HG03064 (cell line): ENCODE measurements at regions not wholly inside any gene's neighbourhood (a gene's known extent, or its start where the extent isn't known, plus 50 kb on each side); places are given as distances from the start of the nearest gene placed in this dataset.
"Not testable (repeated sequence)": the region's sequence is repeated elsewhere in the genome, so short reads cannot be mapped to it uniquely, and the experiment has no call there.

ENCODE experiments used
- ATAC-seq: cut with Tn5 transposase; IDR thresholded peaks from one replicate; pipeline ENCODE4 v1.9.1; 2021; ENCODE audit warnings: low read depth; ENCODE audit not compliant: unreplicated experiment

DNA sequence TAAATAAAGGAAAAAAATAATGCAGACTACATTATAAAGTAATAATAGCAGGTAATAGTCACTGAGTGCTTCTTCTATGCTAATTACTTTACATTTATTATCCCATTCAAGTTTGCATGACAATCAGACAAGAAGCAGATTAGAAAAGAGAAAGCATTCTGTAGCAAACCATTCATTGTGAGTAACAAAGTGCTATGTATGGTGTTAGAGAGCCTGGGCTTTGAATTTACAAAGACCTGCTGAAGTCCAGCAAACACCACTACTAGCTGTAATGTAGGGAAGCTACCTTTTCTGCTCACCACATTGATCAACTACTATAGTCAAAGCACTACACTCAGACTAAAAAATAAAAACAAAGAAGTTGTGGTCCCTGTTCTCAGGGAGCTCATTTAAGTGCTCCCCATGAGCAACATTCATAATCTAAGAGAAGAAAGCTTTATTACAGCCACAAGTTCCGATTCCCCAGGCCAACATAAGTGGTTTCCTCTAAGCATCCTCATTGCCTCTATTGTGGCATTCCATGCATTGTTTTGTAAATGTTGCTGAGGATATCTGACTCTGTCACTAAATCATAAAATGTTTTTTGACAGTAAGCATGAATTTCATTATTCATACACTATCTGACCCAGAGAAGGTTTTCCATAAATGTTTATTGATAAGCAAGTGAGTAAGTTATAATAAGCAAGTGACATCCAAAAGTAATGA lies 108.5 kb downstream of the FOXD4L6 start:
- ATAC-seq, result not testable (repeated sequence)

DNA sequence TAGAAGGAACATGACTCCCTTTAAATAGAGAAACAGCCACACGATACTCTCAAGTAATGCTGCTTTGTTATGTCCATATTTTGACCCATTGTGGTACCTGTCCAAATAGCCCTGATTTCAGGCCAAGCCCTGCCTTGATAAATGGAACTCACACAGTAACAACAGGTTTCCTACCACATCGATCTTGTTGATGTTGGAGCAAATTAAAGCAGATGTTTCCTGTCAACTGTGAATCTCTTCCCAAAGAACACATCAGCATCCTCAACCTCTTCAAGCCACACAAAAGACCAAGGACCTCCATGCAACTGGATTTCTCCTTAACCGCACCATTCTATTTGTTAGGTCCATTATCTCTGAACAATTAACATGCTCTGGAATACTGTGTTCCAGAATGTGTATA lies 109.5 kb downstream of the FOXD4L6 start:
- not testable (repeated sequence) for ATAC-seq

DNA sequence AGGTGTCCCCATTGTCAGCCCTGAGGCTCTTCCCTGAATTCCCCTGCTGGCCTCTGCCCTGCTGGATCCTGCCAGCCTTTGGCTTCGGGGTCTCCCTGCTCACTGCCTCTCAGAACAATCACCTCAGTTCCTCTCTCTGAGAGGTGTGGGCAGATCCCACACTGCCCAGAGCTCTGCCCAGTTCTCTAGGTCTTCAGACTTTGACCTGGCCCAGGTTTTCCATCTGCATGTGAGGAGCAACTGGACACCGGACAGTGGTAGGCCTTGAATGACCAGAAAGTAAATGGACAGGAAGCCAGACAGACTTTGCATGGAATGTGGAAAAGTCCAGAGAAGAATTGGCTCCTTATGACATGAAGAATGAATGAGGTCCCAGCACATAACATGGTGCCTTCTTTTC lies 111.8 kb downstream of the FOXD4L6 start:
- ATAC-seq, result not testable (repeated sequence)

DNA sequence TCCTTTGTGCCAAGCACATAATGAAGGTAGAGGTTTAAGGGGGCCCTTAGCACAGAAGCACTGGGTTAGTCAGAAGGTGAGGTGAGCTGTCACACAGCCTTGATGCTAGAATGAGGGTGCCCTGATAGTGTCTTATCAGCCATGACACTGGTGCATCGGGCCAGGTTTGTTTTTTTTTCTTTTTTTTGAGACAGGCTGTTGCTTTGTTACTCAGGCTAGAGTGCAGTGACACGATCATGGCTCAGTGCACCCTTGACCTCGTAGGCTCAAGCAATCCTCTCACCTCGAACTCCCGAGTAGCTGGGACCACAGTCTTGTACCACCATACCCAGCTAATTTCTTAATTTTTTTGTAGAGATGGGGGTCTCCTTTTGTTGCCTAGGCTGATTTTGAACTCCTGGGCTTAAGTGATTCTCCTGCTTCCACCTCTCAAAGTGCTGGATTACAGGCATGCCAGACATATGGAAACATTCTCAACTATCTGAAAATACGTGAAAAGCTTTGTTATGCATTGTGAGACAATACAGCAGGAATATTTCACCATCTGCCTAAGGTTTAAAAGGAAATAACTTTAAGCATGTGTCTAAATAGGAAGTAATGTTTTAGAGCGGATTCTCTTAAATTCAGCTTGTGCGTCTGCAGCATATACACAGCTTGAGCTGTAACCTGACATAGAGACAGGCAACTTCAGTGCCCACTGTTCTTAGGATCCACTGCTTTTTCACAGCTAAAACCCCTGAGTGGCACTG lies 128.4 kb downstream of the FOXD4L6 start:
- ATAC-seq, result not testable (repeated sequence)

DNA sequence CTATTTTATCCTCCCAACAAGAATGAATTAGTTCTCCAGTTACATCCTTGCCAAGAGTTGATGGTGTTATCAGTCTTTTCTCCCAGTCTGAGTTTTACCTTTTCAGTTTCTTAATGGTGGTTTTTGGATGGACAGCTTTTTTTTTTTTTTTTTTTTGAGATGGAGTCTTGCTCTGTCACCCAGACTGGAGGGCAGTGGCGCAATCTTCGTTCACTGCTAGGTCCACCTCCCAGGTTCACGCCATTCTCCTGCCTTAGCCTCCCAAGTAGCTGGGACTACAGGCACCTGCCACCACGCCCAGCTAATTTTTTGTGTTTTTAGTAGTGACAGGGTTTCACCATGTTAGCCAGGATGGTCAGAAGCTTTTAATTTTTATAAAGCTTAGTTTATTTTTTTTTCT lies 133.0 kb downstream of the FOXD4L6 start:
- not testable (repeated sequence) for ATAC-seq

DNA sequence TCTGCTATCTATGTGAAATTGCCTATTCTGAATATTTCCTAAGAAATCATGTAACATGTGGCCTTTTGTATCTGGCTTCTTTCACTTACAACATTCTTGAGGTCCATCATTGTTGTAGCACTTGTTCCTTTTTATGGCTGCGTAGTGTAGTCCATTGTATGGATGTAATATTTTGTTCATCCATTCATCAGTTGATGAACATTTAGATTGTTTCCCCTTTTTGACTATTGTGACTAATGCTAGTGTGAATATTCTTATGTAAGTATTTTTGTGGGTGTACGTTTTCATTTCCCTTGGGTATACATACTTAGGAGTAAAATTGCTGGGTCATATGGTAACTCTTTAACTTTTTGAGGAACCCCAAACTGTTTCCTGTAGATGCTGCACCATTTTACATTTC lies 134.6 kb downstream of the FOXD4L6 start:
- ATAC-seq, result not testable (repeated sequence)

DNA sequence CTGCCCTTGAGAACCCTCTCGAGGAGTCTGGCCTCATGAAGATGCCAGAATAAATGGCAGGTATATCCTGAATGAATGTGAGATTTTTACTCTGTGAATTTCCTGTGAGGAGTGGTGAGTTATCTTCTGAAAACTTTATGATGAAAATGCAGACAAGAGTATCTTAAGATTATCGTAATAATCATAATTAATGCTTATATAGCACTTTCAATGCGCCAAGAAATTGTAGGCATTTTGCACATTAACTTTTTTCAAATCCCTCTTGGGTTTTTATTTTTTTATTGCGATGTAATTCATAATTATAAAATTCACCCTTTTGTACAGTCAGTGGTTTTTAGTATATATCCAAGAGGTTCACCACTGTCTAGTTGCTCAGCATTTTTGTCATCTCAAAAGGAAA lies 135.1 kb downstream of the FOXD4L6 start:
- not testable (repeated sequence) for ATAC-seq

DNA sequence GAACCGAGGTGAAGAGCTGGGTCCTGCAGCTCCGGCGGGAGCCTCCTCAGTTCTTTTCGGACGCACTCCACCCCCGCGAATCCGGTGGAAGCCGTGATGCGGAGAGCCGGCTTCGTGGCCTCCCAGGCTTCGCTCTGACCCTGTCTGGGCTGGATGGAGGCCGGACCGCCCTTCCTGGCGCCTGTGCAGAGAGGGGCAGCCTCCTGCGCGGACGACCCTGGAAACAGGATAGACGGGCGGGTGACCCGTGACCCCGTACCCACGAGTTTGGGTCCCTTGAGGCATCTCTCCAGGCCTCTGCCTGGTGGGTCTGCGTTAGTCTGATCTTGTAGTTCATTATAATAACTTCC lies 136.0 kb downstream of the FOXD4L6 start:
- ATAC-seq, result peak; percentile 46

DNA sequence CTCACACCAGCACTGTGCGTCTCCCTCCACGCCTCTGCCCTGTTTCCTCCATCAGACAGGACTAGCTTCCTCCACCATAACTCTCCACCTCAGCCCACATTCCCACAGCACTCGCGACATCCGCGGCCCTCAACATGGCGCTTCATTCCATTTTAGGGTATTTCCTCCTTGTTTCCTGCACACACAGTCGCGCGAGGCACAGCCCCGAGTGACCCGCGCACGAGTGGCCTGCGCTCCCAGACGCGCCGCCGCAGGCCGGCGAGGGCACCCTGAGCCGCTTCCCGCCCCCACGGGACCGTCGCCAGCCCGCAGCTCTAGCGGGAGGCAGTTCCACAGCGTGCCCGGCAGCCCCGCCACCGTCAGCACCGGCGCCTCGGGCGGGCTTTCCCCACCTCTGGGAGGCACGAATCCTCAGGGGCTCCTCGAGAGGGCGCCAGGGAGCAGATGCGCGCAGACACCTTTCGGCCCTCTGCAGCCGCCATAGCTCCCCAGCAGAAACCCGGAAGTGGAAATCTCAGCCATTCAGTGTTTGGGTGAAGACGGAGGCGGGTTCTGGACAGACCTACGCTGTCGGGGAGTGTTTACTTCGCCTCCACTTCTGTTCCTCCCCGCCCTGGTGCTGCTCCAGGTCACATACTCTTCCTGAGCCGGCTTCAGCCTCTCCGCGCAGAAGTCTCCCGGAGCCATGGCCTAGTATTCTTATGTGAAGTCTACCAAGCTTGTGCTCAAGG lies 136.6 kb downstream of the FOXD4L6 start:
- peak; percentile 100 for ATAC-seq

DNA sequence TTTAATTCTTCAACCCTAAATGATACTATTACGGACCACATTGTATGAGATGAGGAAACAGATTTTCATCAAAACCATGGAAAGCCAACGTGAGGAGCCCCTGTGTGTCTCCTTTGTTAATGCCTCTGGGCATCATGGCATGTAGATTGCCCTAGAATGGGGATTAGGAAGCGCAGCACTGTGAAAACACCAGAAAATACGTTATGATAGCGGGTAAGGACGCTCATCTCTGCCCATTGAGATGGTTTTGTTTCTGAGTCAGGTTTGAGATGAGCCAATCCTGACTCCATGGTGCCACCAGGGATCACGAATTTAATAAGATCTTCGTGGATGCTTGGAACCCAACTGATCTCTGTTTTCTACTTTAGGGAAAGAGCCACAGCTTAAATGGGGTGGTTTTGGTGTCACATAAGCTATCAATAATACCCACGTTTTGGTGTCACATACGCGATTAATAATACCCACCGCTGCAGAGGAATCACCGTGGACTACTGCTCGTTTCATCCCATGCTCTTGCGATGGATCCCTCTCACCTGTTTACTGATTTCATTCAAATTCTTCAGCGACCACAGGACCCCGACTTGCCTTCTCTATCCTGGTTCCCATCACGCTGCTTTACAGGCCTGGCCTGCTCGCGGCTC lies 137.3 kb downstream of the FOXD4L6 start:
- not testable (repeated sequence) for ATAC-seq

DNA sequence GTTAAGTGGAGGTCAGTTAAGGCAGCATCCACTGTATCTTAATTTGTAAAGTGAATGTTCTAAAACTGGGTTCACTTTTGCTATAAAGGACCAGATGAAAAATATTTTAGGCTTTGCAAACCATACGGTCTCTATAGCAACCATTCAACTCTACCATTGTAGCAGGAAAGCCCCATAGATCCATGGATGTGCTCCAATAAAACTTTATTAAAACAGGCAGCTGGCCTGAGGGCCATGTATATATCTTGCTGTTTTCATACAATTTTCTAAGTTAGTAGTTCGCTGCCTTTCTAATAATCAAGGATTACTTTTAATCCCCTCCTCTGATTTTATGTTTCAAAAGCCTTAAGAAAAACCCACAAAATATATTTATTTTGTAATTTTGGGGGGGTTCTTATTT lies 142.1 kb downstream of the FOXD4L6 start:
- not testable (repeated sequence) for ATAC-seq

DNA sequence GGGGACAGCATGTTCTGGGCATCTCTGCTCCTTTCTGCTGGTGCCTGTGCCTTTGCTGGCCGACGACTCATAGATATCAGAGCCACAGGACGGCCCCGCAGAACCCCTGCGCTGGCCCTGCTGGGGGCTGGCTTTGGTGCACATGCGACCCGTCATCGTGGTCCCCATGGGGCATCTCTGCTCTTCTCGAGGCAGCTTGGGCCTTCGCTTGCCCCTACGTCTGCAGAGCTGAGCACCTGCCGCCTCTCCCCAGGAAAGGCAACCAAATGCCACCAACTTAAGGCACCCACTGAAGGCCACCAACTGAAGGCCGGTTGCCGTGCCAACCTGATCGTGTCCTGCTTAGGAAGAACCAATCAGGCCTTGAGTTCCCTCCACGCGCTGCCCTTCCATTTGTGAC lies 153.1 kb downstream of the FOXD4L6 start:
- ATAC-seq, result not testable (repeated sequence)

DNA sequence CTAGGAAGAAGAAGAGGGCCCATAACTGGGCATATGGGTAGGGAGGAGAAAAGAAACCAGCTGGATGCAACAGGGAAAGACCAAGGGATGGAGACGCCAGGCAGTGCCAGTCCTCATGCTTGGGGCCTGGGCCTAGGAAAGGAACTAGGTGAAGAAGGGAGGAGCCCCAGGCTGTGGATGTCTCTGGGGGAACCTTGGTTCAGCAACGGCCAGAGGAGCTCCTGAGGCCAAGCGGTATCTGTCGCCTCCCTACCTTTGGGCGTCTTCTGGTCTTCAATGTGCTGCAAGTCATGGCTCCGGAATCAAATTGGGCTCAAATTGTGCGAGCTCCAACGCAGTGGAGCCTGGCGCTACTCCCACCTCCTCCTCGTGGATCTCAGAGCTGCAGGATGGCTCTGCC lies 153.6 kb downstream of the FOXD4L6 start:
- not testable (repeated sequence) for ATAC-seq

DNA sequence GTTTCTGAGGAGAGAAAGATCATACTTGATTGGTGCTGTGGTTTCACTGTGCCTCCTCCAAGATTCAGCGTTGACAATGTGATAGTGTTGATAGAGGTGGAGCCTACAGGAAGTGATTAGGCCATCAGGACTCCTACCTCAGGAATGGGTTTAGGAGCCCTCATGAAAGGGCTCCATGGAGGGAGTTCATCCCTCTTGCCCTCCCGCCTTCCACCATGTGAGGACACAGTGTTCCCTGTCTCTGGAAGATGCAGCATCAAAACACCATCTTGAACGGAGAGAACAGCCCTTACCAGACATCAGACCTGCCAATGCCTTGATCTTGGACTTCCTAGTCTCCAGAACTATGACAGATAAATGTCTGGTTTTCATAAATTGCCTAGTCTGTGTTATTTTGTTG lies 156.7 kb downstream of the FOXD4L6 start:
- ATAC-seq, result not testable (repeated sequence)

DNA sequence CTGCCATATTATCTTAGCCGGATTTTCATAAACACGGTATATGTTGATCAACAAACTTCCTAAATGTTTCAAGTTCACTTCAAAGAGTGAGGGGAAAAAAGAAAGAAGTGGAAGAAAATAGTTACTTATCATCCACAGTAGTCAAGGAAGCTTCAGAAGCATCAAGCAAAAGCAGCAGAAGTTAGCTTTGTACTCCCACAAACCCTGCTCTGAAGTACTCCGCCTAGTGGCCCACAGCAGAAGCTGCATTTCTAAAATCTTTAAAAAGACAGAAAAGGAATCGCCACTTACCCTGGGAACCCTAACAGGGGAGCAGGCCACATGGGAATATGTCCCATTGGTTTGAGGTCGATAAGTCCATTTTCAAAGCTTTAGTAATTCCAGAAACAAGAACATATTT lies 158.1 kb downstream of the FOXD4L6 start:
- ATAC-seq, result not testable (repeated sequence)

DNA sequence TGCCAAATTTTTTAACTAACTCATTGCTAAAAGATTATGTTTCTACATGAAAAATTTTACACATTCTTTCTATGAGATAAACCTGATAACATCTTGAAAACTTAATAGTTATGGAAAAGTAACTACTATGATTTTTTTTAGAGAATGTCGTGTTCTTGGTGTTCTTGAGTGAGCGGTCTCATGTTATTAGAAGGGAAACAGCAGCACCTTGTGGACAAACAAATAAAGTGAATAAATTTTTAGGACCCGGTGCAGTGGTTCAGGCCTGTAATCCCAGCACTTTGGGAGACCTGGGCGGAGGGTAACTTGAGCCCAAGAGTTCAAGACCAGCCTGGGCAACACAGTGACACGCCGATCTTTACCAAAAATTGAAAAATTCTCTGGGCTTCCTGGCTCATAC lies 166.0 kb downstream of the FOXD4L6 start:
- ATAC-seq, result not testable (repeated sequence)

DNA sequence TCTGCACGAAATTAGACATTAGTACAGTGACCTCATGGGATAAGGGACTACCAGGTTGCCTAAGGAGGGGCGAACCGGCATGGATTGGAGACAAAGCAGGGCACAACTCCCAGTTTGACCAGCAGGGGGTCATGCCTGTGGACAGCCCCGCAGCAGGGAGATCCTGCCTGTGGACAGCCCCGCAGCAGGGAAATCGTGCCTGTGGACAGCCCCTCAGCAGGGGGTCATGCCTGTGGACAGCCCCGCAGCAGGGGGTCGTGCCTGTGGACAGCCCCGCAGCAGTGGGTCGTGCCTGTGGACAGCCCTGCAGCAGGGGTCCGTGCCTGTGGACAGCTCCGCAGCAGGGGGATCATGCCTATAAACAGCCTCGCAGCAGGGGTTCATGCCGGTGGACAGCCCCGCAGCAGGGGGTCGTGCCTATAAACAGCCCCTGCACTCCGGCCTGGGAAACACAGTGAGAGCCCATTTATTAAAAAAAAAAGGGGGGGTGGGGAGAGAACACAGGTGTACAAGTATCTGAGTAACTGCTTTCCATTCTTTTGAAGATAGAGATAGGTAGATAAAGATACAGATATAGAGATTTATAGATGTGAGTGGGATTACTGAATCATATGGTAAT lies 176.5 kb downstream of the FOXD4L6 start:
- ATAC-seq, result not testable (repeated sequence)

DNA sequence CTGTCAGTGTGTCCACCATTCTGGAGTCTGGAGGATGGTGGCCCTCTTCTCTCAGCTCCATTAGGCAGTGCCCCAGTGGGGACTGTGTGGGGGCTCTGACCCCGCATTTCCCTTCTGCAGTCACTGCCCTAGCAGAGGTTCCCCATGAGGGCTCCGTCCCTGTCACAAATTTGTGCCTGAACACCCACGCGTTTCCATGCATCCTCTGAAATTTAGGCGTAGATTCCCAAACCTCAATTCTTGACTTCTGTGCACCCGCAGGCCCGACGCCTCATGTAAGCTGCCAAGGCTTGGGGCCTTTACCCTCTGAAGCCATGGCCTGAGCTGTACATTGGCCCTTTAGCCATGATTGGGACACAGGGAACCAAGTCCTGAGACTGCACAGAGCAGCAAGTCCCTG lies 182.3 kb downstream of the FOXD4L6 start:
- not testable (repeated sequence) for ATAC-seq

DNA sequence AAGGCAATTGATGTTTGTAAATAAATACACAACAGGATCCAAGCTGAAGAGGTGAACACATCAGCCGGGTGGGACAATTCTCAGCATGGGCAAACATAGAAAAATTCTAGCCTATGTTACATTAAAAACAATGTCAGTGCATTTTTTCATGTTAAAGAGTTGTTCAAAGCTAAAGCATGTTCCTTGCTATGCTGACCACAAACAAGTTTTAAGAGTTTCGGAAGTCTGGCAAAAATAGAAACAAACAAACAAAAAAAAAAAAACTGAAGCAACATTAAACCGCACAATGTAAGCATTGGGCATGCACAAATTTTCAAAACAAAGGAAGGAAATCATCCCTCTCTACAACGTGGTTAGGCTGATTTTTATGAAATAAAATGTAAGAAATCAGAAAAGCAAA lies 185.8 kb downstream of the FOXD4L6 start:
- not testable (repeated sequence) for ATAC-seq

DNA sequence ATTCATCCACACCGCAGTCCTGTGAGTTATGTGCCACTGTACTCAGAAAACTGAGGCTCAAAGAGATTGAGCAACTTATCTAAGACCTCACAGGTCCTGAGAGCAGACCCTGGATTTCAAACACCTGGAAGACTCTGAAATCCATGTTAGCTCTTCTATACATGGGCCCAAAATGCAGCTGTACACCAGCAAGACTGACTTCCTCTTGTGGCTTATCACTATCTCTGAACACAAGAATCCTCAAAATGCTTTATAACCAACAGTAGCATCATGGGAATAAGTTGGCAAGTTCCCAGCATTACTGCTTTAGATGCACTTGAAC lies 188.6 kb downstream of the FOXD4L6 start:
- not testable (repeated sequence) for ATAC-seq
